Left lung (tissue), 4 donors: ENCODE measurements at regions not wholly inside any gene's neighbourhood (a gene's known extent, or its start where the extent isn't known, plus 50 kb on each side); places are given as distances from the start of the nearest gene placed in this dataset.

Source experiments
- ATAC-seq: fragments of 200-7000 bp; cut with Tn5 transposase; one replicate; pipeline ENCODE4 v1.9.1; 2020; ENCODE audit warnings: moderate library complexity
- DNase-seq, 4 donors: peaks; one replicate each; pipeline ENCODE4 v3.0.0-alpha.2; 2013 to 2020
- H3K27ac ChIP-seq, 2 donors: fragments of 200-600 bp; sonication (generic) in 1 of 2; one replicate each; pipeline versions ENCODE4 v1.5.0 to v1.8.0; 2020 to 2021
- H3K27me3 ChIP-seq, 2 donors: fragments of 200-600 bp; sonication (generic) in 1 of 2; one replicate each; pipeline versions ENCODE4 v1.5.0 to v1.8.0; 2020 to 2021
- H3K36me3 ChIP-seq, 2 donors: fragments of 200-600 bp; sonication (generic) in 1 of 2; one replicate each; pipeline versions ENCODE4 v1.5.0 to v1.8.0; 2020 to 2021
- H3K4me1 ChIP-seq, 2 donors: fragments of 200-600 bp; one replicate each; pipeline ENCODE4 v1.8.0; 2021
- H3K4me3 ChIP-seq, 2 donors: fragments of 200-600 bp; sonication (generic) in 1 of 2; one replicate each; pipeline versions ENCODE4 v1.5.0 to v1.8.0; 2020 to 2021; ENCODE audit warnings: mild to moderate bottlenecking in 1 of 2
- H3K9me3 ChIP-seq, 2 donors: fragments of 200-600 bp; sonication (generic) in 1 of 2; one replicate each; pipeline versions ENCODE4 v1.5.0 to v1.8.0; 2020 to 2021
- CTCF ChIP-seq, 2 donors: fragments of 200-600 bp; sonication (generic) in 1 of 2; IDR thresholded peaks; one replicate each; pipeline versions ENCODE4 v1.5.0 to v1.8.0; 2021; ENCODE audit warnings: antibody characterized with exemption in 2 of 2
- intact Hi-C, 2 donors: fragments of 100-400 bp; cut with DNase I; formaldehyde crosslinking; loops; one replicate each; pipeline versions ENCODE4 v1.11.2 to v1.14.2; 2022
- donor health status: DM: no; HTN: yes; CAD: no.
- donor health status: DM: no; HTN: no; CAD: no.

GRCh38 chr10:6734286-6734685 lies 154.2 kb upstream of the PRKCQ start:
- no peaks in the 10 kb centered on the region for H3K9me3 ChIP-seq
- no peaks in the 10 kb centered on the region for H3K36me3 ChIP-seq
- no peak overlapping the region for H3K4me3 ChIP-seq
- DNase-seq = no peak
- no peak overlapping the region for H3K27ac ChIP-seq
- TF ChIP-seq CTCF (IDR thresholded peaks at IDR 0.05) = no peak
- ATAC-seq = no peak
- peaks cover 0 to 65% of the 10 kb centered on the region in 2 donors for H3K27me3 ChIP-seq
- intact Hi-C loops = no loop called here
- peaks cover 0 to 7% of the 10 kb centered on the region in 2 donors for H3K4me1 ChIP-seq

- H3K27me3 ChIP-seq = peaks cover 0 to 82% of the 10 kb centered on the region in 2 donors
- ATAC-seq (no peak), DNase-seq (peak in 2 of 4 donors; percentile 42 to 59)
- H3K36me3 ChIP-seq = no peaks in the 10 kb centered on the region
- no peak overlapping the region for H3K27ac ChIP-seq
- H3K4me3 ChIP-seq = no peak overlapping the region
- no peaks in the 10 kb centered on the region for H3K4me1 ChIP-seq
- intact Hi-C loops = no loop called here
- no peak for TF ChIP-seq CTCF (IDR thresholded peaks at IDR 0.05)
- H3K9me3 ChIP-seq = no peaks in the 10 kb centered on the region
Measured at GRCh38 chr10:6729861-6730344, 149.8 kb upstream of the PRKCQ start.

- H3K36me3 ChIP-seq = no peaks in the 10 kb centered on the region
- H3K4me1 ChIP-seq = no peaks in the 10 kb centered on the region
- intact Hi-C loops = no loop called here
- TF ChIP-seq CTCF (IDR thresholded peaks at IDR 0.05) = no peak
- no peaks in the 10 kb centered on the region for H3K9me3 ChIP-seq
- H3K4me3 ChIP-seq = no peak overlapping the region
- no peak for ATAC-seq
- peaks cover 0 to 75% of the 10 kb centered on the region in 2 donors for H3K27me3 ChIP-seq
- no peak for DNase-seq
- H3K27ac ChIP-seq = no peak overlapping the region
Measured at GRCh38 chr10:6729071-6729774, 149.1 kb upstream of the PRKCQ start.

GRCh38 chr10:6726924-6727323 lies 146.8 kb upstream of the PRKCQ start:
- Histone ChIP-seq H3K27ac (no peak overlapping the region), H3K4me3 (no peak overlapping the region), H3K9me3 (no peaks in the 10 kb centered on the region), H3K36me3 (no peaks in the 10 kb centered on the region), H3K27me3 (peaks cover 0 to 61% of the 10 kb centered on the region in 2 donors), H3K4me1 (no peaks in the 10 kb centered on the region)
- ATAC-seq = no peak
- no peak for TF ChIP-seq CTCF (IDR thresholded peaks at IDR 0.05)
- no peak for DNase-seq
- intact Hi-C loops = no loop called here

- H3K36me3 ChIP-seq = no peaks in the 10 kb centered on the region
Measured at GRCh38 chr10:6722616-6723004, 142.5 kb upstream of the PRKCQ start.

More at GRCh38 chr10:6722616-6723004, 142.5 kb upstream of the PRKCQ start:
- no peak overlapping the region for H3K27ac ChIP-seq
- DNase-seq (no peak), ATAC-seq (no peak)
- no peak for TF ChIP-seq CTCF (IDR thresholded peaks at IDR 0.05)
- H3K27me3 ChIP-seq = peaks cover 0 to 28% of the 10 kb centered on the region in 2 donors
- intact Hi-C loops = no loop called here
- no peak overlapping the region for H3K4me3 ChIP-seq
- no peaks in the 10 kb centered on the region for H3K4me1 ChIP-seq
- no peaks in the 10 kb centered on the region for H3K9me3 ChIP-seq
